GM18867 (cell line): ENCODE measurements at regions not wholly inside any gene's neighbourhood (a gene's known extent, or its start where the extent isn't known, plus 50 kb on each side); places are given as distances from the start of the nearest gene placed in this dataset.
A peak's percentile ranks its signal among the peaks of the same experiment; 100 is the strongest.

Experiments used
- ATAC-seq: cut with Tn5 transposase; IDR thresholded peaks from one replicate; pipeline ENCODE4 v1.9.1; 2021; ENCODE audit warnings: mild to moderate bottlenecking, moderate library complexity; ENCODE audit not compliant: unreplicated experiment

GRCh38 chr3:23028294-23028693, 174.8 kb upstream of the UBE2E2 start:
- ATAC-seq = no peak

- no peak for ATAC-seq
These were observed 174.1 kb upstream of the UBE2E2 start for GRCh38 chr3:23029001-23029400.

- no peak for ATAC-seq
These were observed 167.0 kb upstream of the UBE2E2 start for GRCh38 chr3:23035927-23036640.

GRCh38 chr3:23036728-23037127, 166.4 kb upstream of the UBE2E2 start:
- ATAC-seq = no peak

- no peak for ATAC-seq
These were observed 164.7 kb upstream of the UBE2E2 start for GRCh38 chr3:23038471-23038870.

GRCh38 chr3:23041918-23042696, 161.0 kb upstream of the UBE2E2 start:
- no peak for ATAC-seq

GRCh38 chr3:23044463-23044862, 158.7 kb upstream of the UBE2E2 start:
- no peak for ATAC-seq

GRCh38 chr3:23046536-23046935, 156.6 kb upstream of the UBE2E2 start:
- ATAC-seq = no peak

GRCh38 chr3:23051240-23052140, 151.6 kb upstream of the UBE2E2 start:
- no peak for ATAC-seq

GRCh38 chr3:23052208-23052607, 150.9 kb upstream of the UBE2E2 start:
- ATAC-seq = no peak

GRCh38 chr3:23052620-23053019, 150.5 kb upstream of the UBE2E2 start:
- ATAC-seq = no peak

- peak; percentile 81 for ATAC-seq
These were observed 147.3 kb upstream of the UBE2E2 start for GRCh38 chr3:23055733-23056376.

- no peak for ATAC-seq
These were observed 140.5 kb upstream of the UBE2E2 start for GRCh38 chr3:23062582-23062981.

GRCh38 chr3:23062982-23063381, 140.1 kb upstream of the UBE2E2 start:
- ATAC-seq = no peak

GRCh38 chr3:23067116-23067515, 136.0 kb upstream of the UBE2E2 start:
- no peak for ATAC-seq

GRCh38 chr3:23068016-23068728, 135.0 kb upstream of the UBE2E2 start:
- no peak for ATAC-seq

- peak; percentile 10 for ATAC-seq
These were observed 131.8 kb upstream of the UBE2E2 start for GRCh38 chr3:23071296-23071695.

GRCh38 chr3:23071758-23072157, 131.4 kb upstream of the UBE2E2 start:
- peak; percentile 79 for ATAC-seq

- no peak for ATAC-seq
These were observed 130.4 kb upstream of the UBE2E2 start for GRCh38 chr3:23072693-23073092.

GRCh38 chr3:23073724-23074305, 129.3 kb upstream of the UBE2E2 start:
- ATAC-seq = no peak
